NB4 (cell line): ENCODE measurements at regions not wholly inside any gene's neighbourhood (a gene's known extent, or its start where the extent isn't known, plus 50 kb on each side); places are given as distances from the start of the nearest gene placed in this dataset.

ENCODE experiments used
- DNase-seq: peaks from one replicate; pipeline ENCODE4 v3.0.0; 2010; ENCODE audit warnings: low read depth
- H3K4me3 ChIP-seq: one replicate; pipeline ENCODE4 v1.5.1; 2011; ENCODE audit warnings: mild to moderate bottlenecking, low read depth, low read length, moderate library complexity
- MAX ChIP-seq: IDR thresholded peaks from 2 replicates; pipeline ENCODE4 v1.6.1; 2011; ENCODE audit warnings: low read depth, low read length
- MYC ChIP-seq: IDR thresholded peaks from 2 replicates; pipeline ENCODE4 v1.6.1; 2011; ENCODE audit warnings: low read depth, low read length
- POLR2A ChIP-seq: IDR thresholded peaks from 2 replicates; pipeline ENCODE4 v1.6.1; 2011; ENCODE audit warnings: mild to moderate bottlenecking; ENCODE audit not compliant: insufficient read length; ENCODE audit errors: extremely low read depth
- TF ChIP-seq, protein P1 (sequence below): IDR thresholded peaks from one replicate; pipeline ENCODE4 v1.5.1; 2012; ENCODE audit warnings: low read depth, low read length

- TF ChIP-seq, protein P1, sequence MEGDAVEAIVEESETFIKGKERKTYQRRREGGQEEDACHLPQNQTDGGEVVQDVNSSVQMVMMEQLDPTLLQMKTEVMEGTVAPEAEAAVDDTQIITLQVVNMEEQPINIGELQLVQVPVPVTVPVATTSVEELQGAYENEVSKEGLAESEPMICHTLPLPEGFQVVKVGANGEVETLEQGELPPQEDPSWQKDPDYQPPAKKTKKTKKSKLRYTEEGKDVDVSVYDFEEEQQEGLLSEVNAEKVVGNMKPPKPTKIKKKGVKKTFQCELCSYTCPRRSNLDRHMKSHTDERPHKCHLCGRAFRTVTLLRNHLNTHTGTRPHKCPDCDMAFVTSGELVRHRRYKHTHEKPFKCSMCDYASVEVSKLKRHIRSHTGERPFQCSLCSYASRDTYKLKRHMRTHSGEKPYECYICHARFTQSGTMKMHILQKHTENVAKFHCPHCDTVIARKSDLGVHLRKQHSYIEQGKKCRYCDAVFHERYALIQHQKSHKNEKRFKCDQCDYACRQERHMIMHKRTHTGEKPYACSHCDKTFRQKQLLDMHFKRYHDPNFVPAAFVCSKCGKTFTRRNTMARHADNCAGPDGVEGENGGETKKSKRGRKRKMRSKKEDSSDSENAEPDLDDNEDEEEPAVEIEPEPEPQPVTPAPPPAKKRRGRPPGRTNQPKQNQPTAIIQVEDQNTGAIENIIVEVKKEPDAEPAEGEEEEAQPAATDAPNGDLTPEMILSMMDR = no peak
- no peak for TF ChIP-seq MAX
- TF ChIP-seq MYC = no peak
- no peak for TF ChIP-seq POLR2A
- peak; percentile 14 for DNase-seq
These were observed 60.4 kb downstream of the FOXI2 start for GRCh38 chr10:127797339-127797738.

DNA sequence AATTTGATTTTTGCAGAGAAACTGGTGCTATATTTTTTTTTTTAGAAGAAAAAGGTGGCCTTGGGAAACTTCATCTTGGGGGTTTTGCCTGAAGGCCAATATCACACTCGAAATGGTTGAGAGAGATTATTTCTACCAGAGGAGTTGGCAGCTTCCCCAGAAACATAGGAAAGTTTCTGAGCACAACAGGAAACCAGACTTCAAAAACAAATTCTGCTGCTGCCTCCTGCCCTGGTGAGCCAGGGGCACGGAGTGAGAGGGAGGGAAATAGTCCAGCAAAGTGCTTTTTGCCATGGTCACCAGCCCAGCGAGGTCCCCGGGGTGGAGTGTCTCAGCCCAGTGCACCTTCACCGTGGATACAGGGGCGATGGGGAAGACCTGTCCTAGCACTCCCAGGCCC lies 61.1 kb downstream of the FOXI2 start:
- DNase-seq = no peak
- H3K4me3 ChIP-seq = no peak overlapping the region
- TF ChIP-seq MYC = no peak
- TF ChIP-seq, protein P1 = no peak
- TF ChIP-seq POLR2A = no peak
- no peak for TF ChIP-seq MAX

More at GRCh38 chr10:127797339-127797738, 60.4 kb downstream of the FOXI2 start:
- H3K4me3 ChIP-seq = no peak overlapping the region

DNA sequence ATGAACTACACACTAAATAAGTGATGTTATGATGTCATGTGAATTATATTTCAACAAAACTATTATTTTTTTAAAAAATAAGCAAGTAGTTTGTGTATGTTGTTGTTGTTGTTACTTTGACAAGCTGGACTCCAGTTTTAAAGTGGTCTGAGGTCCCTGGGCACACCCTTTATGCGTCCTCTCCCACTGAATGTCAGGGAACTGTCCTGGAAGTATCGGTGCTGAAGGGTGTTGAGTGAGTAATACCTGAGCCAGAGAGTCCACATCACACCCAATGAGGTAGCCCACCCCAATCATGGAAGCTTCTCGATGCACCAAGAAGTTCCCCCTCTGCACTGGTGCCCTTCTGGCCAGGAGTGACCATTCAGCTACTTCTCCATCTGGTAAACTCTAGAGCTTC lies 64.3 kb downstream of the FOXI2 start:
- no peak for DNase-seq
- TF ChIP-seq POLR2A (no peak), MYC (no peak), MAX (no peak)
- TF ChIP-seq, protein P1 = no peak

DNA sequence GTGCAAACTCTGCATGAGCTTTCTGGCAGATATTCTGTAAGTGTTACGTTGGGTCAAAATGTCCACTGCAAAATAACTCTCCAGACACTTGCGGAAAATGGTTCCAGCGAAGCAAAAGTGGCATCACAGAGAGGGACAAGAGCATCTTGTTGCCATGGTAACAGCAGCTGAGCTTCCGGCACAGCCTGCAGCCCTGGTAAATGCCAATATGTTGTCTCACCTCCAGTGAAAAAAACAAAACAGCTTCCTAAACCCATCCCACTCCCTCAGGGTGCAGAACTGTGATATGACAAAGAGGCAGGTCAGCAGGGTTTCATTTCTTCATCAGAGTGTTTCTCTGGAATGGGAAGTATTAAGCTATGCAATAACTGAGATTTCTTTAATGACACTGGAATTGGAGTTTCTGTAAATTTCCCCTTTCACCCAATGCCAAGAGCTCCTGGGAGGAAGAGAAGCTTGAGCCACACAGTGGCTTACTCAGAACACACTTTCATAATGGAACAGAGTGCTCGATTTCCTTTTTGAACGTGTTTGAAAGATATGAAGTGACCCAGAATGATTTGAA lies 65.6 kb downstream of the FOXI2 start:
- TF ChIP-seq, protein P1 = no peak
- no peak for TF ChIP-seq POLR2A
- no peak for TF ChIP-seq MAX
- no peak for TF ChIP-seq MYC
- no peak overlapping the region for H3K4me3 ChIP-seq
- no peak for DNase-seq

More for the DNA sequence above, 64.3 kb downstream of the FOXI2 start:
- H3K4me3 ChIP-seq = no peak overlapping the region

DNA sequence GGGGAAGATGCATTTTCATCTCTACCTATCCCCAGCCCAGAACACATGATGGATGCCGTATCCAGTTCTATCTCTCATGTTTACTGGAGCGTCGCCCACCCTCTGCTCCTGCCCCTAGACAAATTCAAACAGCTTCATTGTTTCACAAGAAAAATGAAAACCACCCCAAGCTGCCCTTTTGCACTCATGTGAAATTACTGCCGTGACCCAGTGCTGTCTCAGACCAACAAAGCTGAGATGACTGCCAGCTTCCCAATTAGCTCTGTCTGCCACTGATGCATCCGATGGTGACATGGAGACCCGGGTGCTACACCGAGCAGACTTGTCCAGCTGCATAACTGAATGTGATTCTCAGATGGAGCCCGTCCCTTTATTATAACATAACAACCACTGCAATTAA lies 67.7 kb downstream of the FOXI2 start:
- no peak for DNase-seq
- no peak overlapping the region for H3K4me3 ChIP-seq
- TF ChIP-seq MYC = no peak

GRCh38 chr10:127805950-127806349 lies 69.0 kb downstream of the FOXI2 start:
- no peak overlapping the region for H3K4me3 ChIP-seq
- DNase-seq = no peak
- TF ChIP-seq, protein P1 = no peak
- TF ChIP-seq MYC = no peak
- TF ChIP-seq POLR2A = no peak
- TF ChIP-seq MAX = no peak
